ENCODE measurements at regions not wholly inside any gene's neighbourhood (a gene's known extent, or its start where the extent isn't known, plus 50 kb on each side); places are given as distances from the start of the nearest gene placed in this dataset.

DNA sequence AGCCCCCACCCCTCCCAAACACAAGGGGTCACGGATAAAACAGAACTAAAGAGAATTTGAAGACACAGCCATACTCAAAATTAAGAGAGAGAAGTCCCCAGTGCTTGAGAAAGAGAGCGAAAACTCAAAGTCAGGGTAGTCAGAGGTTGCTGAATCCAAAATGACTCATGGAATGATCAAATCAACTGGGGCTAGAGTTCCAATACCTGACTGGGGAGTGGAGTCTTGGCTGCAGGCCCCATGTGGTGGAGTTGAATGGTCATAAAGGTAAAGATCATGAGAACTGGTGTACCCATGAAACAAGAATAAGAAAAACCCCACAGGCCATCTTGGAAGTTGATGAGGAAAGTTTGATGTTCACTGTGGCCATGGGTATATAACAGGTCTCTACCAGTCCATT is 84.5 kb upstream of the LRRN2 start:
- Histone ChIP-seq H4K91ac (replicated peaks; ENCODE audit: insufficient read length, low read length) (no peak overlapping the region), H3K9ac (replicated peaks in 1 of 4; ENCODE audit: extremely low read depth in 1 of 4, low read depth in 3 of 4, low read length in 3 of 4) (no peak overlapping the region), H2BK20ac (ENCODE audit: low read length) (no peak overlapping the region), H4K5ac (ENCODE audit: insufficient read length, low read depth, low read length) (no peak overlapping the region), H3K79me2 (ENCODE audit: control insufficient read depth in 1 of 2, insufficient read depth in 2 of 2, low read length in 2 of 2) (no peaks in the 10 kb centered on the region), H3K27me3 (replicated peaks in 1 of 4; ENCODE audit: control insufficient read depth in 3 of 4, extremely low read depth in 1 of 4, insufficient read depth in 3 of 4, low read length in 3 of 4) (no peaks in the 10 kb centered on the region), H2AFZ (ENCODE audit: low read length) (no peak overlapping the region), H3K4ac (replicated peaks; ENCODE audit: insufficient read length, low read depth, low read length) (no peak overlapping the region), H3K4me1 (replicated peaks in 1 of 4; ENCODE audit: control insufficient read depth in 3 of 4, insufficient read depth in 4 of 4, low read length in 3 of 4) (peaks cover 0 to 2% (median 2%) of the 10 kb centered on the region in 4 experiments; a peak in 2 of 7 replicates), H2BK15ac (ENCODE audit: low read length) (no peak overlapping the region), H2BK12ac (ENCODE audit: low read depth, low read length) (no peak overlapping the region), H3K23ac (ENCODE audit: insufficient read length) (no peak overlapping the region), H3K4me2 (ENCODE audit: insufficient read depth in 1 of 2, low read depth in 2 of 2, low read length in 2 of 2) (no peak overlapping the region), H3K27ac (ENCODE audit: low read depth, low read length) (no peak overlapping the region), H3K9me3 (ENCODE audit: insufficient read depth in 2 of 2, low read depth in 1 of 2, low read length in 1 of 2) (no peaks in the 10 kb centered on the region; a peak in 1 of 4 replicates), H3K14ac (ENCODE audit: insufficient read length) (no peak overlapping the region), H2AK5ac (ENCODE audit: low read depth, low read length) (no peak overlapping the region), H4K8ac (ENCODE audit: extremely low read depth, insufficient read depth, low read length) (no peak overlapping the region), H2BK120ac (replicated peaks; ENCODE audit: low read depth, low read length) (no peak overlapping the region), H3K56ac (replicated peaks; ENCODE audit: insufficient read length, low read depth, low read length) (no peak overlapping the region), H4K20me1 (replicated peaks in 1 of 2; ENCODE audit: control insufficient read depth in 1 of 2, insufficient read depth in 2 of 2, low read length in 2 of 2) (no peaks in the 10 kb centered on the region), H3K36me3 (ENCODE audit: control insufficient read depth in 2 of 4, insufficient read depth in 4 of 4, low read length in 3 of 4) (no peaks in the 10 kb centered on the region), H3K18ac (ENCODE audit: extremely low read depth, low read length) (no peak overlapping the region), H3K79me1 (ENCODE audit: low read depth, low read length) (no peaks in the 10 kb centered on the region), H3K23me2 (ENCODE audit: low read depth, low read length) (no peaks in the 10 kb centered on the region), H3K4me3 (ENCODE audit: extremely low read depth in 1 of 4, insufficient read depth in 2 of 4, low read depth in 3 of 4, low read length in 4 of 4) (no peak overlapping the region), H2BK5ac (ENCODE audit: low read depth, low read length) (no peak overlapping the region)
- FAIRE-seq (no peak), DNase-seq (ENCODE audit: low read depth in 1 of 2, low spot score in 2 of 2) (no peak)
- CTCF ChIA-PET (ENCODE audit: partially characterized antibody), result interaction anchor here (1.1 to 15.2 kb wide), 4 partner anchors 19 to 103 kb away, joined by 3 to 239 read pairs (median 11); no protein-coding TSS in a partner anchor
- 81% methylated on average over 2 of the region's 2 CpGs; no CpG with 5 or more reads in 1 of the 2 experiments for WGBS, 2 experiments (ENCODE audit: extremely low coverage in 1 of 2, insufficient coverage in 1 of 2, insufficient read length in 1 of 2, insufficient replicate concordance in 2 of 2, low coverage in 1 of 2, low lambda C conversion rate in 2 of 2, missing lambda C conversion rate in 1 of 2)
- TF ChIP-seq TEAD4 (IDR thresholded peaks at IDR 0.05; ENCODE audit: low read depth, low read length) (no peak), CBX8 (IDR thresholded peaks at IDR 0.05; ENCODE audit: borderline replicate concordance, low read depth, low read length) (no peak), BACH1 (IDR thresholded peaks at IDR 0.05; ENCODE audit: low read length) (no peak), SAP30 (IDR thresholded peaks at IDR 0.05; ENCODE audit: insufficient read depth, insufficient replicate concordance, low read length) (no peak), POU5F1 (IDR thresholded peaks at IDR 0.05; ENCODE audit: low read depth, low read length) (no peak)
- POLR2A ChIA-PET (ENCODE audit: partially characterized antibody), result no interaction called here
